Stimulated activated CD8-positive, alpha-beta memory T cell treated with anti-CD3 and anti-CD28 coated beads, Interleukin-4, amount 100 ng/mL, for 24 hours (primary cell): ENCODE measurements at regions not wholly inside any gene's neighbourhood (a gene's known extent, or its start where the extent isn't known, plus 50 kb on each side); places are given as distances from the start of the nearest gene placed in this dataset.

Experiments used
- DNase-seq: peaks from one replicate; pipeline ENCODE4 v3.0.0-alpha.2; 2020; ENCODE audit warnings: low read depth

DNA sequence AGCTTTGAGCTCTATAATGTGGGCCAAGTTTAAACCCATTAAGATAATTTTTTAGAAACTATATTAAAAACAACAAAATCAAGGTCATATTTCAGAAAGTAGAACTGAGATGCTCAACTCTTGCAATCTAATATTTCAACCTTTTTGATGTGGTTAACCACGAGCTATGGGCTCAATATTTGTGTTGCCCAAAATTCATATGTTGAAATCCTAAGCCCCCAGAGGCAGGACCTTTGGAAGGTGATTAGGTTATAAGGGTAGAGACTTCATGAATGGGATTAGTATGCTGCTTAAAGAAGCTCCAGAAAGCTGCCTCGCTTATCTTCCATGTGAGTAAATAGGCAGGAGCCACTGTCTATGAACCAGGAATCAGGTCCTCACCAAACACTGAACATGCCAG, 284.4 kb downstream of the CRPPA start:
- DNase-seq = no peak

DNA sequence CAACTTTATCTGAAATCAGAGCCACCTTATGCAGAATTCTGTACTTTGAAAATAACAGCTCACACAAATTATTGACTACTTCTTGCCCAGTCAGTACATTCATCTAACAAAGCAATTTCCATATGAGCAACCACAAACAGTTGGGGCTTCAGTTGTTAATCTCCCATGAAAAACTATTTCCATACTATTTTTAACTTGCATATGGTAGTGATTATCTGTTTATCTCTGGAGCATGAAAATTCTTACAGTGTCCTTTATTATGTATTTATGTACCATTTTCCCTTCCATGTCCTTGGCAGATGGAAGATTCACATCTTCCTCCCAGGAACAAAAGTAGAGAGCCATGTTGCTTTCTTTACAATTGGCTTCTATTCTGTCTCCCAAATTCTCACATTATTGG, 285.7 kb downstream of the CRPPA start:
- no peak for DNase-seq

DNA sequence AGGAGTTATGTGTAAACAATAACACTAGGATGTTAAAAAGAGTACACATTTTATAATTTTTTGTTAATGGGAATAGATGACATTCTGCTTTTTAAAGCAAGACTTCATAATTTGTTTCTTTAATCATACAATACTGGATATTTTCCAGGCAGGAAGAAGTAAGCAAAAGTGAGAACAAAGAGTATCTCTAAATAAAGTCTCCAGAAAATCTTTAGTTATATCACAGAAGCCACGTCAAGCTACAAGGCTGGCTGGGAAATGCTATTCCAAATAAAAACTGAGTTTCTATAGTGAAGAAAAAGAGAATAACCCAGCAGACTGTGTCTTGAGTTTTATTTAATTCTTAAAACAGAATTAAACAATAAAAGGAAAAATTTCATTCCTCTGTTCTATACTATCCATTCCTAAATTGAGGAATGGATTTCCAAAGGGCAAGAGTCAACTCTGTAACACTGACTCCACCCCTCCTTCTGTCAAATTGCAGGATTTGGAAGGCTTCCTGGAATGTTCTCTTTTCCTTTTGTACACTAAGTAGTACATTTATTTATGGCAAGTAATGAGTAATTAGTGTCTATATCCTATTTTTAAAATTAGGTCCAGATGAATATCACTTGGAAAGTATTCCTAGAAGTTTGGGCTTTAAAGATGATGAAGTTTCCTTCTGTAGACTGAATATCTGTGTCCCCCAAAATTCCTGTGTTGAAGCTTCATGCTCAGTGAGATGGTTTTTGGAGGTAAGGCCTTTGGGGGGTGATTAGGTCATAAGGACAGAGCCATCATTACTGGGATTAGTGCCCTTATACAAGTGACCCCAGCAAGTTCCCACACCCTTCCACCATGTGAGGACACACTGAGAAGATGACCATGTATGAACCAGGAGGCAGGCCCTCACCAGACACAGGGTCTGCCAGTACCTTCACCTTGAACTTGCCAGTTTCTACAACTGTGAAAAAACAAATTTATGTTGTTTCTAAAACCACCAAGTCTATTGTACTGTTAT, 290.9 kb downstream of the CRPPA start:
- DNase-seq = no peak

DNA sequence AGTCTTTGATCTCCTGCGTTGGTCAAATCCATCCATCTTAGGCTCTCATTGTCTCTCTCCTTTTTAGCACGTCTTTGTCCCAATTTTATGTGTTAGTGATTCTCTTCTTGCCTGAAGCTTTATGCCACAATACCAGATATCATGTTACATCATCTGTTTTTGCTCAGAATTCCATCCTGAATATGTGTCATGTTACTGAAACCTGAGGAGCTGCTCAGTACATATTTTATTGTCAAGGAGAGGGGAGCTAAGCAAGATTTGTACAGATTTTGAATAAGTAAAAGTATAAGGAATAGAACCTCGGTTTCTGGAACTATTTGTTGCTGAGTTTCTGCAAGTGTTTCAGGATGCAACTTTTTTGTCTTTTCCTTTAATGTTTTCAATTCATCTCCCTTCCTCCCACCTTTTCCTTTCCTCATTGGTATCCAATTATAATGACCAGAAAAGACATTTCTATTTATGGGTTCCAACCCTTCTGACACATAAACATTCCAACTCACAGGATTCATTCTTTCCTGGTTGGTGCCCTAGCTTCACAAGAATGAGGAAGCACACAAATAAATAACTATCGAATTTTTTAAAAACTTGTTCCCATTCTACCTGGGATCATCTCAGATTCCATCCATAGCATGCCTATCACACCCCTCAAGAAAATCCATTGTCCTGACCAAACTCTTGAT, 291.8 kb downstream of the CRPPA start:
- no peak for DNase-seq

DNA sequence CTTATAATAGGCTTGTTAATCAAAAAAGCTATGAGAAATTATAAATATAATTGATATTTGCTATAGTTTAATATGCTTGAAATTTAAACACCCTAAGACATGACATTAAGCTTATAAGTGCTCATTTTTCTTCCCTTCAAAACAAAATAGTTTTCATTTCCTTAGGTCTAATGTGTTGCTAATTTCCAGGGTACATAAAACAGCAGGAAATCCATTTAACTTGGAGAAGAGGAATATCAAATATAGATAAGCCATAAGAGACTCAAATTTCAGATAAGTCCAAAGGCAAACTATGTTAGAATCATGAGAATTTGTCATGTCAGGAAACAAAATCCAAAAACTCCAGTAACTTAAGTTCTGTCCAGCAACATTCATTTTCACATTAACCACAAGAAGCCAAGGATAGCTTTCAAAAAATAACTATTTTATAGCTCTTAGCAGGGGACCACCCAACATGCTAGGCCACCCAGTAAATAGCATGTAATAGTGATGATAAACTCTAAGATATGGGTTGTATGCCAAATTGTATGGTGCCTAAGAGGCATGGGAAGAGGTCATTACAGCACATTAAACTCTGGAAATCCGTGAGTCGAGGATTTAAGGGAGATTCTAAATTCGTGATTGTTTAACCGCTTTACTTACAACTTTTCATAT, 298.1 kb downstream of the CRPPA start:
- DNase-seq = no peak

DNA sequence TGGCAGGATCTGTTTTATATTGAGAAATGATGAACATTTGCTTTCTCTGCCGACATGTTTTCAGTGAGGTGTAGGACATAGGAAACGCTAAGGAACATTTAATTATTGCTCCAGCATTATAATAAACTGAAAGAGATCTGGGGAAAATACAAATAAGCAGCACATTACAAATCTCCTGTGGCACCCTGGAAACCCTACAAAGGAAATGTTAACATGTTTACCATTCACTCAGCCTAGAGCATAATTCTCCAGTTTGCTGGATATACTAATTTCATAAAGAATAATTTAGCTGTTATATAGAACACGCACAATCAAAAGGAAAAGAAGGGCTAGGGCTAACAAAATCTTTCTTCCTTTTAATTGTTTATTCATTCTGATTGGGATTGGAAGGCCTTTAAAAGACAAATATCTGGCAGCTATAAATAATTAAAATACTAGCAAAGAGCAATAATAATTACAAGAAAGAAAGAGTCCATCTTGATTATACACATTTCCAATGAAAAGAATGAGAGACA, 299.4 kb downstream of the CRPPA start:
- no peak for DNase-seq

DNA sequence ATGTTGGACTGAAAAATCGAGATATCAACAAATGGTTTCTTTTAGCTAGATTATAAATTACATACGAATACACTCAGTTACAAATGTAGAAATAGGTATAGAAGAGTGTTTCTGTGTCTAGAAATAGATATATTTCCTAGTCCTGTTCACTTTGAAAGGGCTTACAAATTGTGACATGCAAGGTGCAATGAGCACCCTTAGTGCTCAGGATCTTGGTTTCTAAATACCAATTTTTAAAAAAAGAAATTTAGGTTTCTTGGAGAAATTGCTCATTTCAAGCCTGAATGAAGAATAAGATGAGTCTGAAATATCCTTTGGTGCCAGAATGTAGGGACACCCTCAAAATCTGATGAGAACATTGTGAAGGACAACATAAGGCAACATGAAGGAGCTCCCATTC, 306.0 kb downstream of the CRPPA start:
- no peak for DNase-seq

DNA sequence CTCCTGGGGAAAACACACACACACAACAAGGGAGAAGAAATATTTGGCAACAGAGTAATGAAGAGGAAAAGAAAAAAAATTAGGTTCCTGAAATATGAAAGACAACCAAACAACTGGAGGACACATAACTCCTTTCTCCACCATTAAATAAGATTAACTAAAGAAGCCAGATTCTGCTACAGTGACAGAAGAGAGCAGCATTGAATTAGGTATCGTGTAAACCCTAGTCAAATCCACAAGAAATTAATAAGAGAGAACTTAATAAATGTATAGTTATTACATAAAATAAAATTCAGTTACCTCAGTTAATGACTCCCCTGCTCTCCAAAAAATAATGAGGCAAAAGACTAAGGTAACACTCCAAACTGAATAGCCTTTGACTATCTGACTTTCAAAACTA, 306.7 kb downstream of the CRPPA start:
- no peak for DNase-seq

DNA sequence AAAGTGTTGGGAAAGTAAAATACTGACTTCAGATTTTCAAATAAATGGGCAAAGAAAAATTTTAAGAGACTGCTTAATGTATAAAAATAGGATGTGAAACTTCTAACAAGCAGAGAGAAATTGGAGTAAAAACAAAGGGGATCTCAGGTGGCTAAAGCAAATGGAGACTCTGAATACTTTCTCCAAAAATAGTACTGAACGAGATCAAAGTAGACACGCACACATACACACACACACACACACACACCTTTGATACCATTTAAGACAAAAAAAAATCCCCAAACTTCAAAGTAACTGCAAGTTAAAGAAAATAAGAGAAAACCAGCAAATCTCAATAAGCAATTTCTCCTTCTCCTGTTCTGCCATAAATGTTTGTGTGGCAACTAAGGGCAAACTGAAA, 307.3 kb downstream of the CRPPA start:
- no peak for DNase-seq

DNA sequence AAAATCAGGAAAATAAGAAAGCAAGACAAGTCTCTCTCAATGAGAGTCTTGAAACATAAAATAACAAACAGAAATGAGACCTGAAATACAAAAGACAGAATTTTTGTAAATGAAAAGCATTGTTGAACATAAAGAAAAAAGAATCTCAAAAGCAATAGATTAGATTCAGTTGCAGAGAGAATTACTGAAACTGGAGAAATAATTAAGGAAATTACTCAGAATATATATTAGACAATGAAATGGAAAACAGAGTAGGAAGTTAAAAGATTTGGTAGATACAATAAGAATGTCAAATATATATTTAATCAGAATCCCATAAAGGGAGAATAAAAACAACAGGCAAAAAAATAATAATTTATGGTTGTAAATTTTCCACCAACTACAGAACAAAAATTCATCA, 308.3 kb downstream of the CRPPA start:
- no peak for DNase-seq

DNA sequence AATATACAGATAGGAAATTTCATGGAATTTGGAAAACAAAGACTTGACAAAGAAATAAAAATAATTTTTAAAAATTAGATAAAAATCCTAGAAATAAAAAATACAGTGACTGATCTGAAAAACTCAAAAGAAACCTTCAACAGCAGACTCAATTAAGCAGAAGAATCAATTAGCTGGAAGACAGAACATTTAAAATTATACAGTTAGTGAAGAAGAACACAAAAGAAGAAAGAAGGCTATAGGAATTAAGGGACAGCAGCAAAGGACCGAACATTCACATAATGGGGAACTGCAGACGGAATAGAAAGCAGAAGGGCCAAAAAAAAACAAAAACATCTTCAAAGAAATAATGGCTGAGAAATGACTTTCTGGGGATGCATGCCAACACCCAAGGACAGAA, 314.5 kb downstream of the CRPPA start:
- no peak for DNase-seq

DNA sequence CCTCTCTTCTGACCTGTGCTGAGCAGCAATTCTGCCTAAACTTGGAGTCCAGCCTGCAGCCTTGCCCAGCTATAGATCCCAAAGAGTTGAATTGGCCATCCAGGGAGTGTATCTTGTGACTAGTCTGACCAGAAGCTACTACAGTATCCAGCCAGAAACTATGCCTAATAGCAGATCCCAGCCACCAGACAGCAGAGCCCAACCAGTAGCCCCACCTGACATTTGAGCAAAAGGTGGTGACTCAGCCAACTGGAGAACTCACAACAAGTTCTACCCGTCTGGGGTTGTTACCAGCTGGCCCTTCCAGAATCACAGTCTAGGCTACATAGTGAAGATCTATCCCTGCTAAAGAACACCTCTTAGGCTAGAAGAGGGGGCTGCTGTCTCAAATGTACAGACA, 315.0 kb downstream of the CRPPA start:
- no peak for DNase-seq

DNA sequence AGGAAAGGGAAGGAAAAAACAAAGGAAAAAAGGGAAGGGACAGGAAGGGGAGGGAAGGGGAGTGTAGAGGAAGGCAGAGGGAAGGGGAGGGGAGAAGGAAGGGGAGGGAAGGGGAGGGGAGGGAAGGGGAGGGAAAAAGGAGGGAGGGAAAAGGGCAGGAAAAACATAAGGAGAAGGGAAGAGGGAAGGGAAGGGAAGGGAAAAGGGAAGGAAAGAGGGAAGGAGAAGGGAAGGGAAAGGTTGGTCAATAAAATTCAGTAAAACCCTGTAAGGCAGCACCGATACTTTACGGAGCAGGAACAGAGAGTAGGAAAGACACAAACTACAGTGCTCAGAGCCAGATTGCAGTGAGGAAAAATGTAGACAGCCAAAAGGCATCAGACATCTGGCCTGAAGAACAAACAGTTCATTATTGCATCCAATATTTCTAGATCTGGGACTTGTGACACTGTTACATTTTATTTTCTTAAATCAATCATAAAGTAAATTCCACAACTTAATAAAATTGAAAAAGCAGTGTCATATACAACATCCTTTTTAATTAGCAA, 322.0 kb downstream of the CRPPA start:
- DNase-seq = no peak

DNA sequence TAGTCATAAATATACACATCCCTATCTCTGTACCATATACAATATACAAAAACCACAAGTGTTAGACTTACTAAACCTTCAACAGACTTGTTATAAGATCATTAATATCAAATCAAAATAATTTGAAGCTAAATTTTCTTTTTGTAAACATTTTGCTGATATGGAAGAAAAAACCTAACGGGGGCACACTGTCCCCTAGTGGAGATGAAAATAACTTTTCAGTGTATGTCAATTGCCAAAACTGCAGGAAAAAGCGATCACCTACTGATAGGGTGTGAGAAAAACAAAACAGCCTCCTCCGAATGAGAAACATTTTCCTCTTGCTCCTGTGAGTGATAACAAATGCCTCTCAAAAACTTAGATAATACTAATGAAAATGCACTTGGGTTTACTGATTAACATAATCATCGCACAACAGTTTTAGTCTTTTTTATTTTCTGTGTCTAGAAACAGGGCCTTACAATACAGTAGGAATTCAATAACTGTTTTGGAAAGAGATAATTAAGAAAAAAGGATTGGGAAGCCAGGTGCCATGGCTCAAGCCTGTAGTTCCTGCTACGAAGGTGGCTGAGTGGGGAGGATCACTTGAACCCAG, 322.7 kb downstream of the CRPPA start:
- DNase-seq = no peak

DNA sequence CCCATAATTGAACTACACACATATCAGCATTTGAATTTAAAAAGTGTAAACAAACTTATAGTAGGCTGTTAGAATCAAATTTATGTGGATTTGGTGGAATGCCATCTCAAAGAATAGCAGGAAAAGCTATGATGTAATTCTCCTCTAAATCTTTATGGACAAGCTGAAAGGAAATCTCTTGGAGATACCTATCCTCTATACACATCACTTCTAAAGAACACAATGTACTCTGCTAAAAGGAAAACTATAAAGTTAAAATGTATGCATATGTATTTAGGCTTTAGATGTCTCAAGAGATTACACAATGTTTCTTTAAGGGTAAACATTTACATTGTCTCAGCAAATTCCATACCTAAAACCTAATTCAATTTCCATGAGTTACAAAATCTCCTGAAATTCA, 323.3 kb downstream of the CRPPA start:
- no peak for DNase-seq

DNA sequence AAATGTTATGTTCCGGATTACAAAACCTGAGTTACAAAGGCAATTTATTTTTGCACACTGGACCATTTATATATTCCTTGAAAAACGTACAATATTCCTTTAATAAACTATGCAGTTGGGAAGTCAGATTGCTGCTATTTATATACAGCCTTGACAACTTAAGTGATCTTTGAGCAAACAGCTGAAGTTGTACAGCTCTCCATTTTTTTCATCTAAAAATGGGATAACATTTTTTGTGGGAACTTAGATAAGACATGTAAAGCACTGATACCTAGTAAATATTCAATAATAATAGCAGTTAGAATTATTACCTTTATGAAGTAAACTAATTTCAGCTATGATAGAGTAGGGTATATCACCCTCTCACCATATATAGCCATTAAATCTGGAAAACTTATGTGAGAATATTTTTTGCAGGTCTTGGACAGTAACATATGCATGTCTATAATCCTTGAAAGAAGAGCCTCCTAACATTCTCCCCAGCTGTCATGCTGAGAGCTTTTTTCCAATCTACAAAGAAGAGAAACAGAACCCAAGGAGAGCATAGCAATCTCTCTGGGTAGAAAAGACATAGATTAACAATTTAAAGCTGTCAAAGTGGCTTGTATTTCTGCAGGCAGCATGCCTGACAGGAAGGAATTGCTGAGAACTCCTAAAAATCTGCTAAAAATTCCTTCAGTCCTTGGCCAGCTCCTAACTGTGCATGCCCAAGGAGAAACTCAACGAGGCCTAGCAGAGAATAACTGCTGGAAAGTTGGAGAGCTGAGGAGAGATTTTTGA, 326.0 kb downstream of the CRPPA start:
- no peak for DNase-seq

DNA sequence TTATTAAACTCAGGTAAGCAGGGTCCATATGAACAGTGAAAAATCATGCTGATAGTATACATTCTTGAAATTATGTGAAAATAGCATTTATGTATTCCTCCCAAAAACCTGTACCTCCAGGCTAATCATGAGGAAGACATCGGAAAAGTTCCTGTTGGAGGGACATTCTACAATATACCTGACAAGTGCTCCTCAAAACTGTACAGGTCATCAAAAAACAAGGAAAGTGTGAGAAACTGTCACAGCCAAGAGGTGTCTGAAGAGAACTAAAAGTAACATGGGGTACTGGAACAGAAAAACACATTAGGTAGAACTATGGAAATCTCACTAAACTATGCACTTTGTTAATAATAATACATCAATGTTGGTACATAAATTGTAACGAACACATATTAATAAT, 326.7 kb downstream of the CRPPA start:
- no peak for DNase-seq

DNA sequence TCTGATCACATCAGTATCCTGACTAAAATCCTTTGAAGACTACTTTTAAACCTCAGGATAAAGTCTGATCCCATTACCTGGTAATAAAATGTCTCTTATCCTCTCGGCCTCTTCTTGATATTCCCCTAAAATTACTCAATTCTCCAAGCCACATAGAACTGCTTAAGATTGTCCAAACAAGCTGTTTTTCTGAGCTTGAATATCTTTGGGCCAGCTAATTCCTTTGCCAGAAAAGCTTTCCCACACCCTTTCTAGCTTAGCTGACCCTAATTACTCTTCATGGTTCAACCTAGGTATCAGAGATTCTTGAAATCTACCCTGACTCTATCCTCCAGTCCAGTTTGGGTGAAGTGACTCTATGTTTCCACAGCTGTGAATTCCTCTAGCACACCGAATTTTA, 328.6 kb downstream of the CRPPA start:
- no peak for DNase-seq

DNA sequence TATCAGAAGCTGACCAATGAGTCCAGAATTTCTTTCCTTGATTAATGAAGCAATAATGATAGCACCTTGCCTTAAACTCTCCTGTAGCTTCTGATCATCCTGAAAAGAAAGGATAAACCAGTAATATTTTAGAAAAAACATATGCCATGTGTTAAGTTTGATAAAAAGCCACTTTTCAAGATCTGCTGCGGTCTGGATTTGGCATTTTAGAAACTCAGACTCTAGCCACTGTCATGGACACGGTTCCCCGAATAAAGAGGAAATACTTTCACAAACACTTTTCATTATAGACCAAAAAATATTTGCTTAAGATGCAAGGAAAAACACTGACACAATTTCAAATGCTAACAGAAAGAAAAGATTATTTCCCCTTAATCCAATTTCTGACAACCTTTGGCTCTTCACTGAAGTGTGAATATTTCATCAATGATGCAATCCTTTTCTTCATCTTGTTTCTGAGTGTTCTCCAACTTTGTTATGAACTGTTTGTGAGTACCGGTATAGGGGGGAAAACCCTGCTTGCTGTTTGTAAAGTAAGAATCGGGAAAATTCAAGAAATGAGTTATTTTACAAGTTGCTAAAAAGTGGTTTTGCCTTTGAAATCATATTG, 329.5 kb downstream of the CRPPA start:
- DNase-seq = no peak

DNA sequence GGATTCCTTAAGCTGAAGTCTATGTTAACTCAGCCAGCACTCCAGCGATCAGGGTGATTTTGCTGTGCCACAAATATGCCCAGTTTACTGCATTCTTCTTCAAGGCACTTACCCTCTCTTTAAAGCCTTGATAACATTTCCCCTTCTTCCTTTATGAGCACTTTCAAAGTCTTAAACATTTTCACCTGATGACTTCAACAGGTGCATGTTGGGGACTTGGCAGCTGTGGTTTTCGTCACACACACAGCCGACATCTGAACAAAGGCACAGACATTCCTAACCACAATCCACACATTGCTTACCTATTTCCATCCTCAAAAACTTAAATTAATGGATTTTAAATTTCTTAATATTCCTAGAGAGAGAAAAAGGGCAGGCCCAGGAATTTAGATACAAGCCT, 331.5 kb downstream of the CRPPA start:
- DNase-seq = no peak

DNA sequence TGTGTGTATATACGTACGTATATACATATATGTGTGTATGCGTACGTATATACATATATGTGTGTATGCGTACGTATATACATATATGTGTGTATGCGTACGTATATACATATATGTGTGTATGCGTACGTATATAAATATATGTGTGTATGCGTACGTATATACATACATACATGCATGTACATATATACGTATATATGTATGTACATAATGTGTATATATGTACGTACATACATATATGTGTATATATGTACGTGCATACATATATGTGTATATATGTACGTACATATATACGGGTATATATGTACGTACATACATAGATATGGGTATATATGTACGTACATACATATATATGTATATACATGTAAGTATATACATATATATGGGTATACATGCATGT, 332.1 kb downstream of the CRPPA start:
- DNase-seq = no peak
